ENCODE measurements at regions not wholly inside any gene's neighbourhood (a gene's known extent, or its start where the extent isn't known, plus 50 kb on each side); places are given as distances from the start of the nearest gene placed in this dataset.

Small RNA genes lying in the stretch of these regions (microRNA-seq; reads per million reads assigned to microRNA genes)
- gene MIR29A, result 29,470 reads per million, percentile 98 among the genes with 10 or more reads in this experiment

All from activated CD8-positive, alpha-beta T cell treated with anti-CD3 and anti-CD28 coated beads, Interleukin-2, amount 10 ng/mL, durations not matched to agents 7 days and 5 days (primary cell).